ENCODE measurements at regions not wholly inside any gene's neighbourhood (a gene's known extent, or its start where the extent isn't known, plus 50 kb on each side); places are given as distances from the start of the nearest gene placed in this dataset.
A peak's percentile ranks its signal among the peaks of the same experiment; 100 is the strongest.
"Not testable (repeated sequence)": the region's sequence is repeated elsewhere in the genome, so short reads cannot be mapped to it uniquely, and the experiment has no call there.

- Histone ChIP-seq H3K9me3 (no peaks in the 10 kb centered on the region), H3K27ac (no peak overlapping the region), H3K27me3 (no peaks in the 10 kb centered on the region), H3K4me3 (no peak overlapping the region), H3K4me1 (no peaks in the 10 kb centered on the region), H3K36me3 (ENCODE audit: low read depth, missing control alignments) (no peaks in the 10 kb centered on the region)
- WGBS, 2 donors: 36 to 42% methylated on average over 3 of the region's 3 CpGs
- DNase-seq: peak; percentile 51
- TF ChIP-seq CTCF (IDR thresholded peaks at IDR 0.05): peak in 1 of 3 experiments; percentile 37
- TF ChIP-seq POLR2A (IDR thresholded peaks at IDR 0.05): no peak
- intact Hi-C loops (cut with DNase I; ENCODE audit: low total_unique reads): no loop called here
Measured at GRCh38 chr6:55069132-55069781, 105.1 kb upstream of the HCRTR2 start.

- no peaks in the 10 kb centered on the region for H3K36me3 ChIP-seq (ENCODE audit: low read depth, missing control alignments)
- no peaks in the 10 kb centered on the region for H3K27me3 ChIP-seq
- H3K9me3 ChIP-seq: no peaks in the 10 kb centered on the region
- H3K27ac ChIP-seq: no peak overlapping the region
- 90 to 91% methylated on average over 3 of the region's 3 CpGs for WGBS, 2 donors
- no peak for TF ChIP-seq CTCF (IDR thresholded peaks at IDR 0.05)
- no peak for TF ChIP-seq POLR2A (IDR thresholded peaks at IDR 0.05)
- H3K4me3 ChIP-seq: no peak overlapping the region
- intact Hi-C loops (cut with DNase I; ENCODE audit: low total_unique reads): no loop called here
- DNase-seq: no peak
- H3K4me1 ChIP-seq: no peaks in the 10 kb centered on the region
Measured at GRCh38 chr6:55082021-55082420, 92.3 kb upstream of the HCRTR2 start.

GRCh38 chr6:55088011-55088410 lies 86.3 kb upstream of the HCRTR2 start:
- H3K27ac ChIP-seq; H3K36me3 ChIP-seq (ENCODE audit: low read depth, missing control alignments); DNase-seq; H3K4me1 ChIP-seq; H3K27me3 ChIP-seq; H3K4me3 ChIP-seq; H3K9me3 ChIP-seq; intact Hi-C loops (cut with DNase I; ENCODE audit: low total_unique reads): not testable (repeated sequence)
- WGBS, 2 donors: 85 to 88% methylated on average over 6 of the region's 6 CpGs

GRCh38 chr6:55088902-55089301 lies 85.4 kb upstream of the HCRTR2 start:
- intact Hi-C loops (cut with DNase I; ENCODE audit: low total_unique reads): no loop called here
- Histone ChIP-seq H3K4me1 (no peaks in the 10 kb centered on the region), H3K27me3 (no peaks in the 10 kb centered on the region), H3K9me3 (no peaks in the 10 kb centered on the region), H3K36me3 (ENCODE audit: low read depth, missing control alignments) (no peaks in the 10 kb centered on the region), H3K27ac (no peak overlapping the region), H3K4me3 (no peak overlapping the region)
- no peak for DNase-seq
- no peak for TF ChIP-seq POLR2A (IDR thresholded peaks at IDR 0.05)
- no peak for TF ChIP-seq CTCF (IDR thresholded peaks at IDR 0.05)

- Histone ChIP-seq H3K4me3 (no peak overlapping the region), H3K36me3 (ENCODE audit: low read depth, missing control alignments) (no peaks in the 10 kb centered on the region), H3K4me1 (no peaks in the 10 kb centered on the region), H3K27me3 (no peaks in the 10 kb centered on the region), H3K9me3 (no peaks in the 10 kb centered on the region), H3K27ac (no peak overlapping the region)
- no peak for DNase-seq
- intact Hi-C loops (cut with DNase I; ENCODE audit: low total_unique reads): no loop called here
- 83 to 90% methylated on average over 2 of the region's 2 CpGs for WGBS, 2 donors
- TF ChIP-seq POLR2A (IDR thresholded peaks at IDR 0.05) (no peak), CTCF (IDR thresholded peaks at IDR 0.05) (no peak)
Measured at GRCh38 chr6:55089325-55089724, 85.0 kb upstream of the HCRTR2 start.

All from testis (tissue), 2 donors.